Keratinocyte (primary cell): ENCODE measurements at regions not wholly inside any gene's neighbourhood (a gene's known extent, or its start where the extent isn't known, plus 50 kb on each side); places are given as distances from the start of the nearest gene placed in this dataset.

ENCODE experiments used
- DNase-seq: peaks from one replicate; pipeline ENCODE4 v3.0.0-alpha.2; 2011; ENCODE audit warnings: low read depth, missing footprints, low spot score
- FAIRE-seq: peaks from 2 replicates; lab custom pipeline; 2011; peaks lifted over from hg19 to GRCh38; lab: Jason Lieb, UNC
- H2AFZ ChIP-seq: 2 replicates; pipeline ENCODE4 v1.6.0; 2012; ENCODE audit warnings: low read length, control low read depth, inconsistent platforms; ENCODE audit not compliant: control insufficient read depth
- H3K27ac ChIP-seq: 2 replicates; pipeline ENCODE4 v1.5.1; 2011; ENCODE audit warnings: low read length; ENCODE audit not compliant: control insufficient read depth, insufficient read depth
- H3K27me3 ChIP-seq: 3 replicates; pipeline ENCODE4 v1.6.0; 2011; ENCODE audit warnings: low read length; ENCODE audit not compliant: control insufficient read depth, insufficient read depth; ENCODE audit errors: extremely low read depth
- H3K36me3 ChIP-seq, 2 experiments: 2 replicates in 1 of 2; 3 replicates in 1 of 2; pipeline ENCODE4 v1.5.1; 2011; ENCODE audit warnings: low read length in 2 of 2, mild to moderate bottlenecking in 1 of 2; ENCODE audit not compliant: control insufficient read depth in 2 of 2, insufficient read depth in 2 of 2; ENCODE audit errors: extremely low read depth in 1 of 2
- H3K4me1 ChIP-seq: 3 replicates; pipeline ENCODE4 v1.5.1; 2011; ENCODE audit warnings: low read length; ENCODE audit not compliant: control insufficient read depth, insufficient read depth; ENCODE audit errors: extremely low read depth
- H3K4me2 ChIP-seq: 3 replicates; pipeline ENCODE4 v1.6.0; 2011; ENCODE audit warnings: low read depth, low read length; ENCODE audit not compliant: control insufficient read depth, insufficient read depth; ENCODE audit errors: extremely low read depth
- H3K4me3 ChIP-seq, 3 experiments: fragments of 200-600 bp in 1 of 3; sonication (generic) in 1 of 3; 2 replicates in 2 of 3; 3 replicates in 1 of 3; pipeline ENCODE4 v1.5.1; 2011 to 2016; ENCODE audit warnings: low read length in 3 of 3, mild to moderate bottlenecking in 3 of 3, control low read depth in 2 of 3, inconsistent platforms in 1 of 3, low read depth in 1 of 3, mixed read lengths in 1 of 3, mixed run types in 1 of 3, moderate library complexity in 1 of 3; ENCODE audit not compliant: control insufficient read depth in 2 of 3, insufficient read depth in 2 of 3; ENCODE audit errors: extremely low read depth in 1 of 3
- H3K79me2 ChIP-seq: 2 replicates; pipeline ENCODE4 v1.6.0; 2012; ENCODE audit warnings: low read length; ENCODE audit not compliant: control insufficient read depth, insufficient read depth
- H3K9ac ChIP-seq: 3 replicates; pipeline ENCODE4 v1.6.0; 2011; ENCODE audit warnings: low read length; ENCODE audit not compliant: control insufficient read depth, insufficient read depth; ENCODE audit errors: extremely low read depth
- H3K9me1 ChIP-seq: 3 replicates; pipeline ENCODE4 v1.6.0; 2011; ENCODE audit warnings: low read length; ENCODE audit not compliant: control insufficient read depth, insufficient read depth; ENCODE audit errors: extremely low read depth
- H3K9me3 ChIP-seq: 2 replicates; pipeline ENCODE4 v1.5.1; 2012; ENCODE audit warnings: low read depth, low read length; ENCODE audit not compliant: control insufficient read depth
- H4K20me1 ChIP-seq: 3 replicates; pipeline ENCODE4 v1.6.0; 2011; ENCODE audit warnings: low read length; ENCODE audit not compliant: control insufficient read depth, insufficient read depth; ENCODE audit errors: extremely low read depth
- CTCF ChIP-seq, 3 experiments: IDR thresholded peaks in 1 of 3; conservative IDR thresholded peaks in 1 of 3; optimal IDR thresholded peaks in 1 of 3; 2 replicates in 2 of 3; 3 replicates in 1 of 3; pipeline versions ENCODE3 to v1.5.1; 2011; ENCODE audit warnings: low read length in 3 of 3, mild to moderate bottlenecking in 3 of 3, moderate library complexity in 2 of 3, control low read depth in 1 of 3, inconsistent platforms in 1 of 3; ENCODE audit not compliant: insufficient read depth in 2 of 3; ENCODE audit errors: extremely low read depth in 1 of 3
- EZH2 ChIP-seq: IDR thresholded peaks from one replicate; pipeline ENCODE4 v1.6.1; 2012; ENCODE audit warnings: inconsistent platforms, mild to moderate bottlenecking, low read length, moderate library complexity
- dilution Hi-C: fragments of 300-500 bp; cut with MboI; formaldehyde crosslinking; loops from one replicate; pipeline ENCODE4 v1.7.0; 2020; ENCODE audit warnings: low sequenced_read_pairs; ENCODE audit not compliant: extremely low pct_ligation_motif_present

- peaks cover 14% of the 10 kb centered on the region for H3K27me3 ChIP-seq
- H3K4me1 ChIP-seq: no peaks in the 10 kb centered on the region
- FAIRE-seq (no peak), DNase-seq (no peak)
- no peak overlapping the region for H2AFZ ChIP-seq
- no peaks in the 10 kb centered on the region for H3K9me1 ChIP-seq
- no peaks in the 10 kb centered on the region for H3K9me3 ChIP-seq
- no peaks in the 10 kb centered on the region for H4K20me1 ChIP-seq
- H3K9ac ChIP-seq: no peak overlapping the region
- H3K4me2 ChIP-seq: no peak overlapping the region
- TF ChIP-seq CTCF (optimal IDR thresholded peaks at IDR 0.05 in 1 of 3, IDR thresholded peaks at IDR 0.05 in 1 of 3, conservative IDR thresholded peaks at IDR 0.05 in 1 of 3; ENCODE audit: extremely low read depth in 1 of 3, insufficient read depth in 2 of 3, low read length in 3 of 3) (no peak), EZH2 (no peak)
- H3K79me2 ChIP-seq: no peaks in the 10 kb centered on the region
- H3K27ac ChIP-seq: no peak overlapping the region
- no peak overlapping the region for H3K4me3 ChIP-seq
- H3K36me3 ChIP-seq: no peaks in the 10 kb centered on the region
- dilution Hi-C loops: no loop called here
Observed at GRCh38 chr5:154129013-154129412, 61.5 kb upstream of the GALNT10 start.

GRCh38 chr5:154129921-154130320 lies 60.6 kb upstream of the GALNT10 start:
- H3K9me1 ChIP-seq: no peaks in the 10 kb centered on the region
- TF ChIP-seq CTCF (optimal IDR thresholded peaks at IDR 0.05 in 1 of 3, IDR thresholded peaks at IDR 0.05 in 1 of 3, conservative IDR thresholded peaks at IDR 0.05 in 1 of 3; ENCODE audit: extremely low read depth in 1 of 3, insufficient read depth in 2 of 3, low read length in 3 of 3) (no peak), EZH2 (no peak)
- no peak overlapping the region for H2AFZ ChIP-seq
- peaks cover 14% of the 10 kb centered on the region for H3K27me3 ChIP-seq
- dilution Hi-C loops: no loop called here
- no peak overlapping the region for H3K4me2 ChIP-seq
- H3K79me2 ChIP-seq: no peaks in the 10 kb centered on the region
- FAIRE-seq: no peak
- H3K9ac ChIP-seq: no peak overlapping the region
- no peak overlapping the region for H3K27ac ChIP-seq
- no peaks in the 10 kb centered on the region for H4K20me1 ChIP-seq
- H3K4me3 ChIP-seq: no peak overlapping the region
- no peaks in the 10 kb centered on the region for H3K36me3 ChIP-seq
- H3K4me1 ChIP-seq: no peaks in the 10 kb centered on the region
- DNase-seq: no peak
- no peaks in the 10 kb centered on the region for H3K9me3 ChIP-seq
